Suprapubic skin (tissue), 4 donors: ENCODE measurements at regions not wholly inside any gene's neighbourhood (a gene's known extent, or its start where the extent isn't known, plus 50 kb on each side); places are given as distances from the start of the nearest gene placed in this dataset.

Source experiments
- DNase-seq, 2 donors: peaks; one replicate each; pipeline ENCODE4 v3.0.0-alpha.2; 2019; ENCODE audit warnings: low spot score in 2 of 2
- H3K27ac ChIP-seq: fragments of 200-600 bp; sonication (generic); one replicate; pipeline ENCODE4 v1.5.1; 2019
- H3K27me3 ChIP-seq: fragments of 200-600 bp; sonication (generic); one replicate; pipeline ENCODE4 v1.5.1; 2019
- H3K36me3 ChIP-seq: fragments of 200-600 bp; sonication (generic); one replicate; pipeline ENCODE4 v1.5.1; 2019
- H3K4me1 ChIP-seq: fragments of 200-600 bp; sonication (generic); one replicate; pipeline ENCODE4 v1.5.1; 2019
- H3K4me3 ChIP-seq: fragments of 200-600 bp; sonication (generic); one replicate; pipeline ENCODE4 v1.5.1; 2019; ENCODE audit warnings: mild to moderate bottlenecking
- H3K9me3 ChIP-seq: fragments of 200-600 bp; sonication (generic); one replicate; pipeline ENCODE4 v1.5.1; 2019
- EP300 ChIP-seq: sonication (generic); formaldehyde crosslinking; IDR thresholded peaks from one replicate; pipeline ENCODE4 v1.6.1; 2017; ENCODE audit warnings: antibody characterized with exemption
- POLR2A ChIP-seq, 2 donors: fragments of 450-650 bp; IDR thresholded peaks; one replicate each; pipeline ENCODE4 v1.6.1; 2017; ENCODE audit warnings: antibody characterized with exemption in 2 of 2, mild to moderate bottlenecking in 2 of 2, moderate library complexity in 2 of 2
- POLR2AphosphoS5 ChIP-seq, 3 donors: sonication (generic); formaldehyde crosslinking; IDR thresholded peaks; one replicate each; pipeline ENCODE4 v1.6.1; 2017; ENCODE audit warnings: antibody characterized with exemption in 3 of 3
- WGBS: methylation state at CpG from one replicate; pipeline ENCODE4 v1.1.5; 2018; 5-methylcytosine and 5-hydroxymethylcytosine counted together
- TF ChIP-seq, protein P1 (sequence below), 2 donors: fragments of 200-600 bp in 1 of 2; fragments of 450-650 bp in 1 of 2; sonication (generic) in 1 of 2; IDR thresholded peaks; one replicate each; pipeline ENCODE4 v1.5.1; 2016 to 2019; ENCODE audit warnings: antibody characterized with exemption in 2 of 2, mild to moderate bottlenecking in 1 of 2, moderate library complexity in 1 of 2

DNA sequence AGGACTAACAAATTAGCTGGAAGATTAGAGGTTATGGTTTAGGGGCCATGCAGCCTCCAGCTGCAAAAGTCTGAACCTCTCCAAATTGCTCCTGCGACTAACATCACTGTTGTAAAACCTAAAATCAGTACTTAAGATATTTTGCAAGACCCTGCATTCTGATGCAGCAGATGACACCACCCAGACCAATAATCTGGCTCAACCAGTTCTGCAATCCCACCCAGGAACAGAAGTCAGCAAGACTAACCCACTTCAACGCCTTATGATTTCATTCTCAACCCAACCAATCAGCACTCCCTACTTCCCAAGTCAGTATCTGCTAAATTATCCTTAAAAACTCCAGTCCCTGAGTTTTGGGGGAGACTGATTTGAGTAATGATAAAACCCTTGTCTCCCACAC lies 250.8 kb upstream of the MBL2 start:
- no peak for DNase-seq
- Histone ChIP-seq H3K27me3 (no peaks in the 10 kb centered on the region), H3K27ac (no peak overlapping the region), H3K4me3 (no peak overlapping the region), H3K4me1 (peaks cover 7% of the 10 kb centered on the region), H3K36me3 (no peaks in the 10 kb centered on the region), H3K9me3 (no peaks in the 10 kb centered on the region)
- 52% methylated on average over 2 of the region's 2 CpGs for WGBS
- no peak for TF ChIP-seq EP300
- no peak for TF ChIP-seq POLR2A (IDR thresholded peaks at IDR 0.05)
- TF ChIP-seq POLR2AphosphoS5 (IDR thresholded peaks at IDR 0.05): no peak
- TF ChIP-seq, protein P1, sequence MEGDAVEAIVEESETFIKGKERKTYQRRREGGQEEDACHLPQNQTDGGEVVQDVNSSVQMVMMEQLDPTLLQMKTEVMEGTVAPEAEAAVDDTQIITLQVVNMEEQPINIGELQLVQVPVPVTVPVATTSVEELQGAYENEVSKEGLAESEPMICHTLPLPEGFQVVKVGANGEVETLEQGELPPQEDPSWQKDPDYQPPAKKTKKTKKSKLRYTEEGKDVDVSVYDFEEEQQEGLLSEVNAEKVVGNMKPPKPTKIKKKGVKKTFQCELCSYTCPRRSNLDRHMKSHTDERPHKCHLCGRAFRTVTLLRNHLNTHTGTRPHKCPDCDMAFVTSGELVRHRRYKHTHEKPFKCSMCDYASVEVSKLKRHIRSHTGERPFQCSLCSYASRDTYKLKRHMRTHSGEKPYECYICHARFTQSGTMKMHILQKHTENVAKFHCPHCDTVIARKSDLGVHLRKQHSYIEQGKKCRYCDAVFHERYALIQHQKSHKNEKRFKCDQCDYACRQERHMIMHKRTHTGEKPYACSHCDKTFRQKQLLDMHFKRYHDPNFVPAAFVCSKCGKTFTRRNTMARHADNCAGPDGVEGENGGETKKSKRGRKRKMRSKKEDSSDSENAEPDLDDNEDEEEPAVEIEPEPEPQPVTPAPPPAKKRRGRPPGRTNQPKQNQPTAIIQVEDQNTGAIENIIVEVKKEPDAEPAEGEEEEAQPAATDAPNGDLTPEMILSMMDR (IDR thresholded peaks at IDR 0.05): no peak

DNA sequence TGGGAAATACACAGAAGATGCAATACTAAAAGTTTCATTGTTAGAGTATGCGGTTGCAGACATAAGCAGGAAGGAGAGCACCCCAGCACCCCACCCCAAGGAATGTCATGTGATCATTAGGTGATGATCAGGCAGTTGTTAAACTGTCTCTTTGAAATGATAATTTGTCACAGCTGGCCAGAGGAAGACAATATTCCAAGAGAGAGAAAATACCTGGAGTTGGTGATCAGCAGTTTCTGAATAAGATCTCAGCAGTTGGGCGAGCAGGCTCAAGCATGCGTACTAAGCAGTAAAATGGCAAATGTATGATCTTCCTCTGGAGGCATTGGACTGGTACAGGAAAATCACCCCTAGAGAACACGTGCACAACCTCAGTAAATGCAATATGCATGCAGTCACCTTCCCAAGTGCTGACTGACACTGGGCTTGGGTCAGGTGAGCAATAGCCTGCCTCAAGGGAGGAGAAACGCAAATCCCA lies 250.1 kb upstream of the MBL2 start:
- Histone ChIP-seq H3K36me3 (no peaks in the 10 kb centered on the region), H3K4me1 (peaks cover 7% of the 10 kb centered on the region), H3K9me3 (no peaks in the 10 kb centered on the region), H3K4me3 (no peak overlapping the region), H3K27ac (no peak overlapping the region), H3K27me3 (no peaks in the 10 kb centered on the region)
- no peak for DNase-seq
- 55% methylated on average over 5 of the region's 5 CpGs for WGBS
- TF ChIP-seq POLR2AphosphoS5 (IDR thresholded peaks at IDR 0.05): no peak
- TF ChIP-seq POLR2A (IDR thresholded peaks at IDR 0.05): no peak
- TF ChIP-seq EP300: no peak
- TF ChIP-seq, protein P1 (IDR thresholded peaks at IDR 0.05): no peak

DNA sequence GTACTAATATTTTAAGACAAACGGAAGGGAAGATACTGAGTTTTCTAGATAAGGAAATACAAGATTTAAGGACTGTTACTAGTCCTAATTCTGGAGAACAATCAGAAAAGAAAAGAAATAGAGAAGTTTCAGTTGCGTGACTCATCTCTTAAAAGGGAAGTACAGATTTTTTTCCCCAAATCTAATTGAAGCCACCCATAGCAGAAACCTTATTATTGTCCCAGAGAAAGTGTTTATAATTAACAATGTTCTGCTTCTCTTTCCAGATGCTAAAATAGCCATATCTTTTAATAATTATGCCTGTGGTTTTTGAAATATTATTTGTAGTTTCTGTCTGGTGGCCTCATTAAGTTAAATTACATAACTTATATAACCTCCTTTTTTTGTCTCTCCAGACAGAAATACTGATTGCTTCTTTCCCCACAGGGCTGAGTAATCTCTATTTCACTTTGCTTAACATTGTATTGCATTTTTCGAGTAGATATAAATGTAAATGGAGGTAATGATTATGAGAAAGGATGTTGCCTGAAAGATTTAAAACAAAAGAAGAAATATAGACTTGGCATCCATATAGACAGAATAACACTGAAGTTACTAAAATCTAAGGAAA lies 240.7 kb upstream of the MBL2 start:
- Histone ChIP-seq H3K4me1 (no peaks in the 10 kb centered on the region), H3K27me3 (no peaks in the 10 kb centered on the region), H3K4me3 (no peak overlapping the region), H3K9me3 (no peaks in the 10 kb centered on the region), H3K36me3 (no peaks in the 10 kb centered on the region), H3K27ac (no peak overlapping the region)
- no peak for DNase-seq
- WGBS: 46% methylated on average over 3 of the region's 3 CpGs
- TF ChIP-seq EP300 (no peak), POLR2AphosphoS5 (IDR thresholded peaks at IDR 0.05) (no peak), POLR2A (IDR thresholded peaks at IDR 0.05) (no peak)
- TF ChIP-seq, protein P1 (IDR thresholded peaks at IDR 0.05): no peak

DNA sequence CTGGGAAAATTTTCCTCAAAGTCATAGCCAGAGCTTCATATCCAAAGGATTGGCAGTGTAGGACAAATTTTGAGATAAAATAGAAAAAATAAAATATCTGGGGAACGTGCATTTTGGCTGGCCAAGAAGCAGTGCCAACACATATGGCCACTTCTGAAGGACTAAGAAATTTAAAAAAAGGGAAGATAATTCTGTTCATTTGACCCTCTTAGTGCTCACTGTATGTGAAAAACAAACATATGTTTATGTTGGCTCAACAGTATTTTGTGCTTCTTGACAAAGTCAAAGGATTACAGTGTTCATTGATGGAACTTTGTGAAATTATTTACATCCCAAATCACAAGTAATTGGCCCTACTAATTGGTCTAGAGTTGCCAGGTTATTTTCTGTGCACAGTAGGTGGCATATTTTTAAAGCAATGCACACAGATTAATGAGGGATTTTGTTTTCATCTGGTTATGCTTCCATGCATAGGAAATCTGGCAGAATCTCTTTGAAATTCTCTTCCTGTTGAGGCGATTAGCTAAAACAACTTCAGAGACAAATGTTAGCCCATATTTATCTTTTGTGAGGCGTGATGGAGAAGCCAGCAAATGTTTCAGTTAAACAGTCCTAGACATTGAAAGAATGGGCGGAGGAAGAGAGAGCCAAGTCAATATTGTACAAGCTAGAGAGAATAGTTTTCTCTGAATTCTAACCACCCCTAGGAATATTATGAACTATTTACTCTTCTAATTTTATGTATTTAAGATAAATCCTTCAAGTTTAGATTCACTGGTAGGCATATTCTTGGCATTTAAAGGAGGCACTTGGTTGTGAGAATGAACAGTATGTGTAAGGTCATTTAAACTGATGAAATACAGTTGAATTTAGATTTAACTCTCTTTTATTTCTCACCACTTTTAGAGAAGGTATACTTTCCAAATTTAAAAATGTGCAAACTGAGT lies 237.7 kb upstream of the MBL2 start:
- Histone ChIP-seq H3K4me3 (no peak overlapping the region), H3K9me3 (no peaks in the 10 kb centered on the region), H3K36me3 (no peaks in the 10 kb centered on the region), H3K4me1 (no peaks in the 10 kb centered on the region), H3K27ac (no peak overlapping the region), H3K27me3 (no peaks in the 10 kb centered on the region)
- TF ChIP-seq, protein P1 (IDR thresholded peaks at IDR 0.05): no peak
- TF ChIP-seq POLR2A (IDR thresholded peaks at IDR 0.05) (no peak), POLR2AphosphoS5 (IDR thresholded peaks at IDR 0.05) (no peak), EP300 (no peak)
- no peak for DNase-seq
- WGBS: 60% methylated on average over 4 of the region's 4 CpGs

DNA sequence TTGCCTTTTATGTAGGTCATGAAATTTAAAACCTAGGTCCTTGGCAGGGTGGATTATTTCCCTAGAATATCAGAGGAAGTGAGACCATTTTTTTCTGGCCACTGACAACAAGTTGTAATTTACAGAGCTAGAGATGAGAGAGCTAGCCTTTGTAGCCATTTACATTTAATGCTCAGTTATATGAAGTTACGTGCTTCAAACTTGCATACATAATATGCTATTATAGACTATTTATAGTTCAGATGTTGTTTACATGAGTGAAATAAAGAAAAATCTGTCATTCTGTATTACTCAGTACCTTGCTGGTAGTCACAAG lies 234.9 kb upstream of the MBL2 start:
- Histone ChIP-seq H3K9me3 (no peaks in the 10 kb centered on the region), H3K4me3 (no peak overlapping the region), H3K27me3 (no peaks in the 10 kb centered on the region), H3K36me3 (no peaks in the 10 kb centered on the region), H3K27ac (no peak overlapping the region), H3K4me1 (no peaks in the 10 kb centered on the region)
- no peak for TF ChIP-seq POLR2A (IDR thresholded peaks at IDR 0.05)
- no peak for TF ChIP-seq EP300
- TF ChIP-seq, protein P1 (IDR thresholded peaks at IDR 0.05): no peak
- no peak for TF ChIP-seq POLR2AphosphoS5 (IDR thresholded peaks at IDR 0.05)
- WGBS: 80% methylated on average over 1 of the region's 1 CpG
- no peak for DNase-seq
